Fibroblast of lung (primary cell): ENCODE measurements at regions not wholly inside any gene's neighbourhood (a gene's known extent, or its start where the extent isn't known, plus 50 kb on each side); places are given as distances from the start of the nearest gene placed in this dataset.

ENCODE experiments used
- DNase-seq, 2 donors: peaks; one replicate each; pipeline versions ENCODE4 v3.0.0 to v3.0.0-alpha.2; 2010; ENCODE audit warnings: low read depth in 2 of 2
- H2AFZ ChIP-seq: 2 replicates; pipeline ENCODE4 v1.5.1; 2012; ENCODE audit warnings: low read length, control low read depth, inconsistent platforms
- H3K27ac ChIP-seq: 2 replicates; pipeline ENCODE4 v1.5.1; 2011; ENCODE audit warnings: low read length, control low read depth; ENCODE audit not compliant: insufficient read depth
- H3K27me3 ChIP-seq: 2 replicates; pipeline ENCODE4 v1.5.1; 2011; ENCODE audit warnings: mild to moderate bottlenecking, low read length; ENCODE audit not compliant: control insufficient read depth, insufficient read depth
- H3K36me3 ChIP-seq: 2 replicates; pipeline ENCODE4 v1.5.1; 2011; ENCODE audit warnings: low read length; ENCODE audit not compliant: control insufficient read depth, insufficient read depth
- H3K4me1 ChIP-seq: 2 replicates; pipeline ENCODE4 v1.5.1; 2011; ENCODE audit warnings: low read length; ENCODE audit not compliant: control insufficient read depth, insufficient read depth; ENCODE audit errors: extremely low read depth
- H3K4me2 ChIP-seq: 2 replicates; pipeline ENCODE4 v1.5.1; 2011; ENCODE audit warnings: low read length, control low read depth; ENCODE audit not compliant: insufficient read depth; ENCODE audit errors: extremely low read depth
- H3K4me3 ChIP-seq, 4 experiments: fragments of 200-600 bp in 1 of 4; sonication (generic) in 1 of 4; replicated peaks in 1 of 4; 2 replicates each; pipeline ENCODE4 v1.5.1; 2011 to 2016; ENCODE audit warnings: low read length in 4 of 4, low read depth in 3 of 4, mild to moderate bottlenecking in 3 of 4, control low read depth in 2 of 4, inconsistent platforms in 1 of 4, mixed read lengths in 1 of 4; ENCODE audit not compliant: insufficient read depth in 1 of 4; ENCODE audit errors: control extremely low read depth in 1 of 4
- H3K79me2 ChIP-seq: 2 replicates; pipeline ENCODE4 v1.5.1; 2012; ENCODE audit warnings: mild to moderate bottlenecking, low read length, inconsistent platforms; ENCODE audit not compliant: control insufficient read depth, insufficient read depth
- H3K9ac ChIP-seq: 2 replicates; pipeline ENCODE4 v1.5.1; 2011; ENCODE audit warnings: mild to moderate bottlenecking, low read length, control low read depth; ENCODE audit not compliant: insufficient read depth
- H3K9me3 ChIP-seq: 2 replicates; pipeline ENCODE4 v1.5.1; 2012; ENCODE audit warnings: low read depth, low read length; ENCODE audit not compliant: control insufficient read depth, insufficient read depth
- H4K20me1 ChIP-seq: 2 replicates; pipeline ENCODE4 v1.5.1; 2011; ENCODE audit warnings: low read length; ENCODE audit not compliant: control insufficient read depth, insufficient read depth; ENCODE audit errors: extremely low read depth
- EZH2 ChIP-seq: IDR thresholded peaks from 2 replicates; pipeline ENCODE4 v1.5.1; 2012; ENCODE audit warnings: low read length, control low read depth, mild to moderate bottlenecking; ENCODE audit errors: missing control alignments
- TF ChIP-seq, protein P1 (sequence below), 2 donors: IDR thresholded peaks in 1 of 2; conservative IDR thresholded peaks in 1 of 2; 1 replicate in 1 of 2; 2 replicates in 1 of 2; pipeline ENCODE4 v1.5.1; 2011 to 2012; ENCODE audit warnings: low read length in 2 of 2, control low read depth in 1 of 2, inconsistent platforms in 1 of 2, low read depth in 1 of 2, mild to moderate bottlenecking in 1 of 2

DNA sequence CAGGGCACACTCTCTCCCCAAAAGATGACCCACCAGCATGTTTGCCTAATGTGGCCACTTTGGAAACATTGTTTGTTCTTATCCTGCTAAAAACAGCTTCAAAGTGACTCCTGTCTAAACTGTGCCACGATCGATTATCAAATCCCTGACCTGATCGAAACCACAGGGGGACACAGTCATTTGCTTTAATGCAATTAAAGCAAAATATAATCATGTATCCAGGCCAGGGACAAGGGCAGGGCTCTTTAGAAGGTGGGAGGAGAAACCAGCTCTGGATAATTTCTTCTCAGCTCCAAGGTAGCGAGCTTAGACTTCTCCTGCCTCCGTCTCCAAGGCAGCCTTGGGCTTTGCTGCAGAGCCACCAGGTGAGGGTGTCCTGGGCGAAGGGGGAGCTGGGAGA, 95.0 kb upstream of the HAND1 start:
- Histone ChIP-seq H3K79me2 (no peaks in the 10 kb centered on the region), H3K9me3 (no peaks in the 10 kb centered on the region), H3K4me1 (no peaks in the 10 kb centered on the region), H3K27me3 (peaks cover 14% of the 10 kb centered on the region), H3K36me3 (no peaks in the 10 kb centered on the region), H3K27ac (no peak overlapping the region), H3K4me2 (no peak overlapping the region), H4K20me1 (no peaks in the 10 kb centered on the region), H3K4me3 (no peak overlapping the region), H2AFZ (no peak overlapping the region), H3K9ac (no peak overlapping the region)
- TF ChIP-seq, protein P1, sequence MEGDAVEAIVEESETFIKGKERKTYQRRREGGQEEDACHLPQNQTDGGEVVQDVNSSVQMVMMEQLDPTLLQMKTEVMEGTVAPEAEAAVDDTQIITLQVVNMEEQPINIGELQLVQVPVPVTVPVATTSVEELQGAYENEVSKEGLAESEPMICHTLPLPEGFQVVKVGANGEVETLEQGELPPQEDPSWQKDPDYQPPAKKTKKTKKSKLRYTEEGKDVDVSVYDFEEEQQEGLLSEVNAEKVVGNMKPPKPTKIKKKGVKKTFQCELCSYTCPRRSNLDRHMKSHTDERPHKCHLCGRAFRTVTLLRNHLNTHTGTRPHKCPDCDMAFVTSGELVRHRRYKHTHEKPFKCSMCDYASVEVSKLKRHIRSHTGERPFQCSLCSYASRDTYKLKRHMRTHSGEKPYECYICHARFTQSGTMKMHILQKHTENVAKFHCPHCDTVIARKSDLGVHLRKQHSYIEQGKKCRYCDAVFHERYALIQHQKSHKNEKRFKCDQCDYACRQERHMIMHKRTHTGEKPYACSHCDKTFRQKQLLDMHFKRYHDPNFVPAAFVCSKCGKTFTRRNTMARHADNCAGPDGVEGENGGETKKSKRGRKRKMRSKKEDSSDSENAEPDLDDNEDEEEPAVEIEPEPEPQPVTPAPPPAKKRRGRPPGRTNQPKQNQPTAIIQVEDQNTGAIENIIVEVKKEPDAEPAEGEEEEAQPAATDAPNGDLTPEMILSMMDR (conservative IDR thresholded peaks at IDR 0.05 in 1 of 2, IDR thresholded peaks at IDR 0.05 in 1 of 2; ENCODE audit: low read depth in 1 of 2, low read length in 2 of 2): no peak
- no peak for TF ChIP-seq EZH2
- no peak for DNase-seq

DNA sequence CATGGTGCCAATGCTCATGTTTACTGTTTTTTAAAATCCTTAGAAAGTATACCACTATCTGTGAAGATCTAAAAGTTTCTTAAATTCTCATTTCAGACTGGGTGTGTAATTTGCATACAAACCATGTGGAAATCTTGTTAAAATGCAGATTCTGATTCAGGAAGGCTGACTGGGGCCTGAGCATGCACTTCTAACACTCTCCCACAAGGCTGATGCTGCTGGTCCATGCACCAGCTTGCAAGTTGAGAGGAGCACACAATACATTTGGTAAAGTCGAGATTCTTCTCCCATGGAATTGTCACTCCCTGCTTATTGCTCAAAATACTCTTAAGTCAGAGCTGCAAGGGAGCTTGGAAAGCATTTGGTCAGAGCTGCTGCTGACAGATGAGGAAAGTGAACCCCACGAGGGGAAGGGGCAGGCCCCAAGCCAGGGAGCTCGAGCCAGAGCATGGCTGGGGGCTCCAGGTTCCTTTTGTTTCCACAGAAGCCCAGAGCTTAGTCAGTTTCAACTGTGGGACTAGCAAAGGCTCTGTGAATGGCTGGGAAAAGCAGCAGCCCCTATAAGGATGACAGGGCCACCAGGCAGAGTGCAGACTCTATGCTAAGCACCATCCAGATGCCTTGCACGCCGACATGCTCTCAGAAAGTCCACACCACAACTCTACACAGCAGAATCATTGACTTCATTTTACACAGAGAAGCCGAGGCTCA, 93.5 kb upstream of the HAND1 start:
- TF ChIP-seq, protein P1 (conservative IDR thresholded peaks at IDR 0.05 in 1 of 2, IDR thresholded peaks at IDR 0.05 in 1 of 2; ENCODE audit: low read depth in 1 of 2, low read length in 2 of 2): no peak
- TF ChIP-seq EZH2: no peak
- Histone ChIP-seq H4K20me1 (no peaks in the 10 kb centered on the region), H3K27ac (no peak overlapping the region), H3K36me3 (no peaks in the 10 kb centered on the region), H3K27me3 (peaks cover 10% of the 10 kb centered on the region), H3K9ac (no peak overlapping the region), H3K79me2 (no peaks in the 10 kb centered on the region), H2AFZ (no peak overlapping the region), H3K9me3 (no peaks in the 10 kb centered on the region), H3K4me3 (no peak overlapping the region), H3K4me2 (no peak overlapping the region), H3K4me1 (no peaks in the 10 kb centered on the region)
- no peak for DNase-seq

DNA sequence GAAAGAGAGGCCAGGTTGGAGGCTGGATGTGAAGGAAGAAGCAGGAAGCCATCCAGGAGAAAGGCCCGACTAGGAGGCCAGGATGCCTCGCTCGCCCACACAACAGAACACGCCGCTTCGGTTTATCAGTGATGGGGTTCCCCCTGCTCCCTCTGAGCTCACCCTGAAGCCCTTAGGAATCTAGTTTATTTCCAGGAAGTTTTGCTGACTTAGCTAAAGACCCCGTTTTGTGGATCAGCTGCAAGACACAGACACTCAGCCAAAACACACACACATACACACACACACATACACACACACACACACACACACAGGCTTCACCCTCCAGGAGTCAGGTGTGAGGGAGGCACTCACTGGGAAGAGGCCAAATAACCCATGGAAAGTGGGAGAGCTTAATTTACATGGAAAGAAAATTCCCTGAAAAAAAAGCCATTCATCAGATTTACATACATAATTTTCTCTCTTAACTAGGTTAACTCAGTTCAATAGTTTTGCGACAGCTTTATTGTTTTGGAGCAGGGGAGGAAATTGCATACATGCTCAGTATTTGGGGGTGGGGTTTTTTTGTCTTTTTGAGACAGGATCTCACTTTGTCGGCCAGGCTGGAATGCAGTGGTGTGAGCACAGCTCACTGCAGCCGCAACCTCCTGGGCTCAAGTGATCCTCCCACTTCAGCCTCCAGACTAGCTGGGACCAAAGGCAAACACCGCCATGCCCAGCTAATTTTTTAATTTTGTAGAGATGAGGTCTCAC, 92.7 kb upstream of the HAND1 start:
- Histone ChIP-seq H4K20me1 (no peaks in the 10 kb centered on the region), H3K27ac (no peak overlapping the region), H3K4me1 (no peaks in the 10 kb centered on the region), H3K79me2 (no peaks in the 10 kb centered on the region), H3K4me2 (no peak overlapping the region), H3K27me3 (peaks cover 6% of the 10 kb centered on the region), H3K9me3 (no peaks in the 10 kb centered on the region), H3K36me3 (no peaks in the 10 kb centered on the region), H2AFZ (no peak overlapping the region), H3K9ac (no peak overlapping the region), H3K4me3 (no peak overlapping the region)
- TF ChIP-seq, protein P1 (conservative IDR thresholded peaks at IDR 0.05 in 1 of 2, IDR thresholded peaks at IDR 0.05 in 1 of 2; ENCODE audit: low read depth in 1 of 2, low read length in 2 of 2): no peak
- no peak for TF ChIP-seq EZH2
- DNase-seq: no peak
